ENCODE measurements at regions not wholly inside any gene's neighbourhood (a gene's known extent, or its start where the extent isn't known, plus 50 kb on each side); places are given as distances from the start of the nearest gene placed in this dataset.

DNA sequence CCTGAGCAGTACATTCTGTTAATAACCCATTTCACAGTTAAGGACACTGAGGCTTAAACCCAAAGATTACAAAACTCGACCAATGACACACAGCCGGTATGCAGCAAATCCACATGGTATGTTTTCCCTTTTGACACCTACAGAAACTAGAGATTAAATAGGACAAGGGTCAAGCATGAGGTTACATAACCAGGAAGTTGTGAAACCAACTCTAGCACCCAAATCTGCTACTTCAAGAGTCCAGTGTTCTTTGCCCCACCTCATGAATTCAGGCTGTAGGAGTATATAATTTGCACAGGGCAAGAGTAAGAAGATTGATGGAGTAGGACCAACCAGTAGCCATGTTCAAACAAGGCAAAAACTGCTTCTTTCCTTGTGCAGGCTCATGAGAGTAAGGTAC lies 249.8 kb downstream of the BCL11A start:
- TF ChIP-seq, protein P1, sequence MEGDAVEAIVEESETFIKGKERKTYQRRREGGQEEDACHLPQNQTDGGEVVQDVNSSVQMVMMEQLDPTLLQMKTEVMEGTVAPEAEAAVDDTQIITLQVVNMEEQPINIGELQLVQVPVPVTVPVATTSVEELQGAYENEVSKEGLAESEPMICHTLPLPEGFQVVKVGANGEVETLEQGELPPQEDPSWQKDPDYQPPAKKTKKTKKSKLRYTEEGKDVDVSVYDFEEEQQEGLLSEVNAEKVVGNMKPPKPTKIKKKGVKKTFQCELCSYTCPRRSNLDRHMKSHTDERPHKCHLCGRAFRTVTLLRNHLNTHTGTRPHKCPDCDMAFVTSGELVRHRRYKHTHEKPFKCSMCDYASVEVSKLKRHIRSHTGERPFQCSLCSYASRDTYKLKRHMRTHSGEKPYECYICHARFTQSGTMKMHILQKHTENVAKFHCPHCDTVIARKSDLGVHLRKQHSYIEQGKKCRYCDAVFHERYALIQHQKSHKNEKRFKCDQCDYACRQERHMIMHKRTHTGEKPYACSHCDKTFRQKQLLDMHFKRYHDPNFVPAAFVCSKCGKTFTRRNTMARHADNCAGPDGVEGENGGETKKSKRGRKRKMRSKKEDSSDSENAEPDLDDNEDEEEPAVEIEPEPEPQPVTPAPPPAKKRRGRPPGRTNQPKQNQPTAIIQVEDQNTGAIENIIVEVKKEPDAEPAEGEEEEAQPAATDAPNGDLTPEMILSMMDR (conservative IDR thresholded peaks at IDR 0.05; ENCODE audit: control insufficient read depth, insufficient read depth, low read depth, low read length) = no peak

DNA sequence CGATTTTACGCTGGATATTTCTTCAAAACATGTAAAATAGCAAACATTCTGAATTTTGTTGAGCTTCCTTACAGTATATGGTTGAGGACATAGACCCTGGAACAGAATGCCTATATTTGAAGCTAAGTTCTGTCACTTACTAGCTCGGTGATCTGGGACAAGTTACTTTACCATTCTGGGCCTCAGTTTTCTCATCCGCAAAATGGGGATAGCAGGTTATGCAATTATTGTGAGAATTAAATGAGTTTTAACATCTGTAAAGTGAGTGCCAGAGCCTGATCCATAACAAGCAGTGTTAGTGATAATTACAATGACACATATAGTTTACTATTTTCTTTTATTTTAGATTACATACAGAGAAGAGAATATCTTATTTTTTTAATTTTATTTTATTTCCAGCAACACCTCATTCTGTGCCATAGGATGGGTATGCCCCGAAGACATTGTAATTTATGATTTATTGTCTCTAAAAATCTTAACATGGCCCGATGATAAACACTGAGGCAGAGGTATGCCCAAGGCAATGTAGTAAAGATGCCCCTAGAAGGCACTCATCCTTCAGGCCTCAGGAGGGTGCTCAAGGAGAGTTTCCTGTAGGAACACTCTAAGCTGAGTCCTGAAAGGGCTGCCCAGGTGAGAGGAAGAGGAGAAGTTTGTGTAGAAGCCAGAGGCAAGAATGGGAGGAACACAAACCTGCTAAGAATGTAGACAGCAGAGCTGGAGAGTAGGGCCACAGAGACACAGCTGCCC lies 250.9 kb downstream of the BCL11A start:
- TF ChIP-seq, protein P1 (conservative IDR thresholded peaks at IDR 0.05; ENCODE audit: control insufficient read depth, insufficient read depth, low read depth, low read length) = no peak
- no peak overlapping the region for H3K4me3 ChIP-seq (ENCODE audit: control insufficient read depth, low read depth, low read length)
- no peak for DNase-seq (ENCODE audit: low read depth)

More for the DNA sequence above, 249.8 kb downstream of the BCL11A start:
- H3K4me3 ChIP-seq (ENCODE audit: control insufficient read depth, low read depth, low read length) = no peak overlapping the region
- no peak for DNase-seq (ENCODE audit: low read depth)

DNA sequence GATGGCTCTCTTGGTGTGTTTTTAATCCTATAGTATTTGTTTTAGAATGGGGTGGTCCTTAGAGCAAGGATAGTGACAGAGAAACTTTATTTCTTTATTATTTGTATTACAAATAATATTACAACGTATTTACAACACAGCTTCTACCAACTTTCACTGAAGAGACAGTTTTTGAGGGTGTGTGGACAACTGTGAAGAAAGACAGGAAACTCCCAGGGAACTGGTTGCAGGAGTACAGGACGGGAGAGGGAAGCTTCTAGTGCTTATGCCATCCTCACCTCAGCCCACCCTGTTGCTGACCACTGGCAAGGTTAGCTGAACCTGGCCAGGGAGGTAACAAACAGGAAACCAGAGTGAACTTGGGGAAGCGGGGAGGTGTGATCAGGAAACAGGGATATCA lies 251.7 kb downstream of the BCL11A start:
- no peak overlapping the region for H3K4me3 ChIP-seq (ENCODE audit: control insufficient read depth, low read depth, low read length)
- DNase-seq (ENCODE audit: low read depth) = no peak
- TF ChIP-seq, protein P1 (conservative IDR thresholded peaks at IDR 0.05; ENCODE audit: control insufficient read depth, insufficient read depth, low read depth, low read length) = no peak

DNA sequence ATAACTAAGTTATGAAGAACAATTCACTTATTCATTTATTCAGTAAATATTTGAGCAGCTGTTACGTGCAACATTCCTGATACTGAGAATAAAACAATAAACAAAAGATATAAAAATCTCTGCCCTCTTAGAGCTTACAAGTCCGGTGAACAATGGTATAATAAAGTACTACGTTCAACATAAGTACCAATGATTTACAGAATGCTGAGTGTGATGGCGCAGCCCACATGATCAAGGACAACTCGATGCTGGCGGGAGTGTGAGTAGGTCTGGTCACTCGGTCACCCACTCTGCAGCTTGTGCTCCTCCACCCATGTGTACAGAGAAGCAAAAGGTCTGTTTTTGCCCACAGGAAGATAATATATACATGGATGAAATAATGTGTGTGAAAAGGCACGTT lies 254.3 kb downstream of the BCL11A start:
- H3K4me3 ChIP-seq (ENCODE audit: control insufficient read depth, low read depth, low read length) = no peak overlapping the region
- TF ChIP-seq, protein P1 (conservative IDR thresholded peaks at IDR 0.05; ENCODE audit: control insufficient read depth, insufficient read depth, low read depth, low read length) = no peak

DNA sequence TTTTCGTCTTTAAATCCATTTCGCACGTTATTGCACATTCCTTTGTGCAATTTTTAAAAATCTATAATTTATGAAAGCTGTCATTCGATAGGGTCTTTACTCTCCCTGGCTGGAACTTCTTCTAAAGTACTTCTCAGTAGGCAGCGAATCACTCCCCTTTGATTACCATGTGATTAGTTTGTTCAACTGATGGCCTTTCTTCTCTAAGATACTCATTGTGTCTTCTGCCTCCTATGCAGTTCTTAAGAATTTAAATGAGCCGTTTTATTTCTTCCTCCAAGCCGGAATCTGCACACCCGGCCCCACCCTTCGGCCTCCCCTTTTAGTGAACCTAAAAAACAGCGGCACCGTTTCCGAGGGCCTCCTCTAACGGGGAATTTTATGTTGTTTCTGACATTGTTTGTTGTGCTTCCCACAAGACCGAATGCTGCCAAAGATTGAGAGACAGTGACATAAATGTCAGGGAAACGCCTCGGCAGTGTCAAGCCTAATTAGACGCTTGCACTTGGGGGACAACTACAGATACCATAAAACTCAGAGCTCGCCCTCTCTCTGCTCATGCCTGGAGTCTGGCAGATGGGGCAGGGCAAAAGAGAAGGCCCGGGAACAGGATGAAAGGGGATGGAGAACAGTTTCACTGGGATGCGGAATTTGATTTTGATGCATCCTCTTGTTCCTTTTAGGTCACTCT lies 255.3 kb downstream of the BCL11A start:
- H3K4me3 ChIP-seq (ENCODE audit: control insufficient read depth, low read depth, low read length) = no peak overlapping the region
- TF ChIP-seq, protein P1 (conservative IDR thresholded peaks at IDR 0.05; ENCODE audit: control insufficient read depth, insufficient read depth, low read depth, low read length) = no peak
- DNase-seq (ENCODE audit: low read depth) = no peak

More for the DNA sequence above, 254.3 kb downstream of the BCL11A start:
- no peak for DNase-seq (ENCODE audit: low read depth)

DNA sequence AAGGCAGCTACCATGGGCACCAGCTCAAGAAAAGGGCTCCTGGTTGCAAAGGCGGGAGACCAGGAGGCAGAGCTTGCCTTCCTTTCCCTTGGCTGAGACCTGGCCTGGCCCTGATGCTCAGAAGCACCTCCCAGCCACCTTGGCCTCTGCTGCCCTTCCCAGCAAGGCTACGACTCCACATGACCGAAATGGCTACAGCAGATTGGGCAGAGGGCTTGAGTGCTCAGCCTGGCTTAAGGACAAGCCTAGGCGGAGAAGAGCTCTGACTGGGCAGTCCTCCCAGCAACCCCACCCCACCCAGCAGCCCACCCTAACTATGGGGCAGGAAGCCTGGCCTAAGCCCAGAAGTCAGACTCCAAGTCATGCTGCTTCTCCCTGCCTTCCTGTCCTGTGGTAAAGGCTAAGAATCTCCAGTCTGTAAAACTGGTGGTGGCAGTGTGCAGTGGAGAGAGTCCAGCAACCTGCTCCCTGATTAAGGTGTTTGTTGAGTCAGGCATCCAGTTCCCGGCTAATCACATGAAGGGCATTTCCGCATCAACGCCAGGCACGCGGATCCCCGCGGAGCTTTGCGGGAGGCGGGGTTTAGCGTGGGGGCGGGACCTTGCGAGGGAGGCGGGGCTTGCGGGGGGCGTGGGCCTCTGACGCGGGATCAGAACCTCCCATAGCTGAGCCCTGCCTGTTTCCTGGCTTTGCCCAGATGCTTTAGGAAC lies 256.0 kb downstream of the BCL11A start:
- DNase-seq (ENCODE audit: low read depth) = no peak
- TF ChIP-seq, protein P1 (conservative IDR thresholded peaks at IDR 0.05; ENCODE audit: control insufficient read depth, insufficient read depth, low read depth, low read length) = no peak
- no peak overlapping the region for H3K4me3 ChIP-seq (ENCODE audit: control insufficient read depth, low read depth, low read length)
